C4-2B (cell line): ENCODE measurements at regions not wholly inside any gene's neighbourhood (a gene's known extent, or its start where the extent isn't known, plus 50 kb on each side); places are given as distances from the start of the nearest gene placed in this dataset.

Experiments used
- ZFX ChIP-seq: fragments of 450-650 bp; IDR thresholded peaks from 2 replicates; pipeline ENCODE4 v1.6.1; 2017
- TF ChIP-seq, protein P1 (sequence below): fragments of 450-650 bp; conservative IDR thresholded peaks from 2 replicates; pipeline ENCODE4 v1.5.1; 2017; ENCODE audit warnings: mild to moderate bottlenecking

DNA sequence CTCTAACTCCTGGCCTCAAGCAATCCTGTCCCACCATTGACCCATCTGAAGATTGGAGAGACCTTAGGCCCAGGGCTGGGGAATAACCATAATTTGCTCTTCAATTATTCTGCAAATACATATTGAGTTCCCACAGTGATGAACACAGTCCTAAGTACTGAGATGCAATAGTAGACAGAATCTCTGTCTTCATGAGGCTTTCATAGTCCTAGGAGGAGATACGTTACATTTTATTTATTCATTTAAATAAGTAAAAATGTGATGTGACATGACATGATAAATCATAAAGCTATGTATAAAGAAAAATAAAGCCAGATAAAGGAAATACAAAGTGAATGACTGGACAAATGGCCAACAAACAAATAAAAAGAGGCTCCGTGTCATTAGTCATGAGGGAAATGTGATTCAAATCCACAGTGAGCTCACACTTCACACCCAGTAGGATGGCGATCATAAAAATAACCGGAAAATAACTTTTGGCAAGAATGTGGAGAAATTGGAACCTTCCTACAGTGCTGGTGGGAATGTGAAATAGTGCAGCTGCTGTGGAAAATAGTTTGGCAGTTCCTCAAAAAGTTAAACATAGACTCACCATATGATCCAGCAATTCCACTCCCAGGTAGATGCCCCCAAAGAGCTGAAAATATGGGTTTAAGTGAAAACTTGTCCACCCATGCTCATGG, 52.1 kb upstream of the JCAD start:
- TF ChIP-seq, protein P1, sequence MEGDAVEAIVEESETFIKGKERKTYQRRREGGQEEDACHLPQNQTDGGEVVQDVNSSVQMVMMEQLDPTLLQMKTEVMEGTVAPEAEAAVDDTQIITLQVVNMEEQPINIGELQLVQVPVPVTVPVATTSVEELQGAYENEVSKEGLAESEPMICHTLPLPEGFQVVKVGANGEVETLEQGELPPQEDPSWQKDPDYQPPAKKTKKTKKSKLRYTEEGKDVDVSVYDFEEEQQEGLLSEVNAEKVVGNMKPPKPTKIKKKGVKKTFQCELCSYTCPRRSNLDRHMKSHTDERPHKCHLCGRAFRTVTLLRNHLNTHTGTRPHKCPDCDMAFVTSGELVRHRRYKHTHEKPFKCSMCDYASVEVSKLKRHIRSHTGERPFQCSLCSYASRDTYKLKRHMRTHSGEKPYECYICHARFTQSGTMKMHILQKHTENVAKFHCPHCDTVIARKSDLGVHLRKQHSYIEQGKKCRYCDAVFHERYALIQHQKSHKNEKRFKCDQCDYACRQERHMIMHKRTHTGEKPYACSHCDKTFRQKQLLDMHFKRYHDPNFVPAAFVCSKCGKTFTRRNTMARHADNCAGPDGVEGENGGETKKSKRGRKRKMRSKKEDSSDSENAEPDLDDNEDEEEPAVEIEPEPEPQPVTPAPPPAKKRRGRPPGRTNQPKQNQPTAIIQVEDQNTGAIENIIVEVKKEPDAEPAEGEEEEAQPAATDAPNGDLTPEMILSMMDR: no peak
- TF ChIP-seq ZFX: no peak
